ENCODE measurements at regions not wholly inside any gene's neighbourhood (a gene's known extent, or its start where the extent isn't known, plus 50 kb on each side); places are given as distances from the start of the nearest gene placed in this dataset.
A peak's percentile ranks its signal among the peaks of the same experiment; 100 is the strongest.
"Not testable (repeated sequence)": the region's sequence is repeated elsewhere in the genome, so short reads cannot be mapped to it uniquely, and the experiment has no call there.

DNA sequence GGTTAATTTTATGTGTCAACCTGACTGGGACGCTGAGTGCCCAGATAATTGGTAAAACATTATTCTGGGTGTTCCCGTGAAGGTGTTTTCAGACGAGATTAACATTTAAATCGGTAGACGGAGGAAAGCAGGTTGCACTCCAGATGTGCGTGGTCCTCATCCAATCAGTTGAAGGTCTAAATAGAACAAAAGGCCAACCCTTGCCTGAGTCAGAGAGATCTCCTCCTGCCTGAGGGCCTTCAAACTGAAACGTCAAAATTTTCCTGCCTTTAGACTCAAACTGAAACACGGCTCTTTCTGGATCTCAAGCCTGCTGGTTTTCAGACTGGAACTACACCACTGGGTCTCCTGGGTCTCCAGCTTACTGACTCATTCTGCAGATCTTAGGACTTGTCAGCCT is 70.9 kb downstream of the NPIPA5 start:
- not testable (repeated sequence) for DNase-seq

DNA sequence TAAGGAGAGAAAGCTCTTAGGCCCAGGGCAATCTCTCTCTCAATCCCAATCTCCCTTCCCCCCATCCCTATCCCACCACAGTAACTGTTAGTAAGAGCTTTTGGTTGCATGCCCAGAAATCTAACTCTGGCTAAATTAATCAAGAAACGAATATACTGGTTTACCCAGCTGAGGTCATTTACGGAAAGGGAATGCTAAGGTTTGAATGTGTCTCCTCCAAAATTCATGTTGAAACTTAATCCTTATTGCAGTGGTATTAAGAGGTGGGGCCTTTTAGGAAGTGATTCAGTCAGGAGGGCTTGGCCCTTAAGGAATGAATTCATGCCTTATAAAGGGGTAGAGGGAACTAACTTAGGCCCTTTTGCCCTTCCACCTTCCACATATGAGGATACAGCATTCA is 72.2 kb downstream of the NPIPA5 start:
- DNase-seq, result not testable (repeated sequence)

DNA sequence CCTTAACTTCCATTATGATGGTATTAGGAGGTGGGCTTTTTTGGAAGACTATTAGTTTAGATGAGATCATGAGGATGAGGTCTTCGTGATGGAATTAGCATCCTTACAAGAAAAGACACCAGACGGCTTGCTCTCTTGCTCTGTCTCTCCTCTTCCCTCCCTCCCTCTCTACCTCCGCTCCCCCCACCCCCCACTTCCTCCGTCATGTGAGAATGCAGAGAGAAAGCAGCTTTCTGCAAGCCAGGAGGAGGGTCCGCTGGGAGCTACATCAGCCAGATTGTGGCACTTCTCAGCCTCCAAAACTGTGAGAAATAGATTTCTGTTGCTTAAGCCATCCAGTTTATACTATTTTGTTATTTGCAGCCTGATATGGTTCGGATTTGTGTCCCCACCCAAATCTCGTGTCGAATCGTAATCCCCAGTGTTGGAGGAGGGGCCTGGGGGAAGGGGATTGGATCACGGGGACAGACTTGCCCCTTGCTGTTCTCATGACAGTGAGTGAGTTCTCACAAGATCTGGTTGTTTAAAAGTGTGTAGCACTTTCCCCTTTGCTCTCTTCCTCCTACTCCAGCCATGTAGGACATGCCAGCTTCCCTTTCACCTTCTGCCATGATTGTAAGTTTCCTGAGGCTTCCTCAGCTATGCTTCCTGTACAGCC is 74.3 kb downstream of the NPIPA5 start:
- DNase-seq, result not testable (repeated sequence)

GRCh38 chr16:15297104-15297503 is 81.0 kb downstream of the NPIPA5 start:
- DNase-seq, result not testable (repeated sequence)

- not testable (repeated sequence) for DNase-seq
These were observed 103.3 kb downstream of the NPIPA5 start for GRCh38 chr16:15274796-15275195.

DNA sequence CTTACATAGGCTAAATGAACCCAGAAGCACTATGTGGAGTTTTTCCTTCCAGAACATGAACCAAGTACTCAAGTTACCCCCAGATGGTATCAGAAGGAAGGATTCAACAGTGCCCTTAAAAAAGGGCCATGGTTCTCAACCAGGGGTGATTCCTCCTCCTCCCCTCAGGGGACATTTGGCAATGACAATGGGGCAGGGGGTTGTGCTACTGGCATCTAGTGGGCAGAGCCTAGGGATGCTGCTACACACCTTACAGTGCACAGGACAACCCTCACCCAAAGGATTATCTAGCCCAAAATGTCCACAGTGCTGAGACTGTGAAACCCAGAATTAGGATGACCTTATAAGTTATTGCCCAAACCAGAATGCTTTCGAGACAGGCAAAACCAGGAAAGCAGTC is 104.1 kb downstream of the NPIPA5 start:
- DNase-seq, result not testable (repeated sequence)

- DNase-seq, result not testable (repeated sequence)
These were observed 111.2 kb downstream of the NPIPA5 start for GRCh38 chr16:15266941-15267340.

GRCh38 chr16:15262212-15262611 is 115.9 kb downstream of the NPIPA5 start:
- DNase-seq, result not testable (repeated sequence)

- DNase-seq, result not testable (repeated sequence)
These were observed 130.1 kb downstream of the NPIPA5 start for GRCh38 chr16:15247971-15248370.

GRCh38 chr16:15236674-15237323 is 141.3 kb downstream of the NPIPA5 start:
- DNase-seq, result not testable (repeated sequence)

GRCh38 chr16:15235140-15235539 is 141.1 kb upstream of the RRN3 start:
- DNase-seq, result not testable (repeated sequence)

GRCh38 chr16:15234702-15235101 is 140.6 kb upstream of the RRN3 start:
- DNase-seq, result not testable (repeated sequence)

GRCh38 chr16:15230432-15230831 is 136.4 kb upstream of the RRN3 start:
- not testable (repeated sequence) for DNase-seq

- not testable (repeated sequence) for DNase-seq
These were observed 135.6 kb upstream of the RRN3 start for GRCh38 chr16:15229661-15230060.

GRCh38 chr16:15224651-15225050 is 130.6 kb upstream of the RRN3 start:
- DNase-seq, result not testable (repeated sequence)

- DNase-seq, result not testable (repeated sequence)
These were observed 129.3 kb upstream of the RRN3 start for GRCh38 chr16:15223398-15223797.

DNA sequence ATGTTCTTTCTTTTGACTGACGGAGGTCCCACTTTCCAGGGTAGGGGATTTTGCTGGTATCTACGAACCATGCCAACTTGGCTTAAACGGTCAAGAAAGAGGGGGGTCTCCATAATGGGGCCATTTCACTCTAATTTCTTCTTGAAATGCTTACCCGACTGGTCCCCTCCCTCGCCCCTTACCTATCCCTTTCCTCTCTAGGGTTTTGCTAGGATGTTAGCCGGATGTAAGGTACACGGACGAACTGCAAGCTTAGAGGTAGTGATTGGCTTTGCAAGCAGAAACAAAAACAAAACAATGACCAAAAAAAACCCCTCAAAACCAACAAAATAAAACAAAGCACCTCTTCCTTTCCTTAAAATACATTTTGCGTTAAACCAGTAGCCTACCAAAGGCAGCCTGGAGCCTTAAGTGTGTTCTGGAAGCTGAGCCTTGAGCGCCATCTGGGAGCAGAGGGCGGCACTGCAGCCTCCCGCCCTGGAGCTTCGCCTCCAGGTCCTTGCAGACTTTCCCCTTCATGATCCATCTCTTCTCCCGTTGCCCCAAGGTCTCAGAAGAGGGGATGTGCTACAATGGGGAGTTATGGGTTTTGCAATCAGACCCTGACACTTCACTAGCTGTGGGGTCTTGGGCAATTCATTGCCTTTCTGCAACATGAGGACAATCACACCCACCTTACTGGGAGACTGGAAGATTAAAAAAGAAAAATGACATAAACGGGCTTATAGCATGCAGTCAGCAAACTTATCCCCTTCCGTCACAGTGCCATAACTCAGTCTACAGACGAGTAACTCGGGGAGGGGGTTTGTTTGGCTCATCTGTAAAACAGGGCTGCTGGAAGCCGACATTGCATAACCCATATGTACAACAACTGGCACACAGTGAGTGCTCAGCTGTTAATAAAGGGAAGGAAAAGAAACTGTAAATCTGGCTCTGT is 125.9 kb upstream of the RRN3 start:
- peak; percentile 29 for DNase-seq

- not testable (repeated sequence) for DNase-seq
These were observed 124.9 kb upstream of the RRN3 start for GRCh38 chr16:15218856-15219500.

- DNase-seq, result not testable (repeated sequence)
These were observed 113.3 kb upstream of the RRN3 start for GRCh38 chr16:15207202-15207981.

DNA sequence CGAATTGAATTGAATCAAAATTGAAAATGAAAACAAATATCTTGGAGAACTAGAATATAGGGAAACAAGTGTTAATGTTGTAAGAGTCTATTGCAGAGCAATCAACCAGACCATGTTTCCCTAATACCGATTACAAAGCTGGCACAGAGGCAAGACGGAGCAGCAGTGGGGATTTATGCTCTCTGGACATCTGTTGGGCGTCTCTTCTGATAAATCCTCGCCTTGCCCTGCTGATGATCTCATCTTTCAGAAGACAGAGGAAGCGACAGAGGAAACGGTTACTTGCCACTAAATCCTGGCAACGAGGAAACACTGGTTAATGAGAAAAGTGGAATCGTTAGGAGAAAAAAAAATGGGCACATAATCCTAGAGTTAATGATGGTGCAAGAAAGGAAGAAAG is 112.4 kb upstream of the RRN3 start:
- DNase-seq, result not testable (repeated sequence)

DNA sequence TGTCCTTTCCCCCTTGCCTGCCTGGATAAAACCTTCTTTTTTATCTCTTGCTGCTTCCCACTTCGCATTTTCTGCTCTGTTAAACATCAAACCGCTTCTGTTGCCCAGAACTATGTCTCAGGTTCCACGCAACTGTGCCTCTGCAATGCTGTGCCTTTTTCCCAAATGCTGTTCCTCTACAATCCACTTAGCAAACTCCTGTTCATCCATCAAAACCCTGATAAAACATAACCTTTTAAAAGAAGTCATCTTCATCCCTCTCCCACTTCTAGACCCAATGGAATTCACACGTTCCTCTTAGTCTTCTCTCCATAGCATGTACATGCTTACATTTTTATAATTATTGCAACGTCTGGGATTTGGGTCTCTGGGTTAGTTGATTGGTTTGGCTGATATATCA is 111.9 kb upstream of the RRN3 start:
- not testable (repeated sequence) for DNase-seq

- not testable (repeated sequence) for DNase-seq
These were observed 110.5 kb upstream of the RRN3 start for GRCh38 chr16:15204571-15204970.
